Lower leg skin (tissue), 4 donors: ENCODE measurements at regions not wholly inside any gene's neighbourhood (a gene's known extent, or its start where the extent isn't known, plus 50 kb on each side); places are given as distances from the start of the nearest gene placed in this dataset.

ENCODE experiments used
- DNase-seq, 2 donors: peaks; one replicate each; pipeline ENCODE4 v3.0.0-alpha.2; 2019; ENCODE audit warnings: low spot score in 2 of 2
- H3K4me3 ChIP-seq: fragments of 200-600 bp; sonication (generic); 2 replicates; pipeline ENCODE4 v1.5.1; 2017; ENCODE audit warnings: mild to moderate bottlenecking, low read depth; ENCODE audit not compliant: poor library complexity, severe bottlenecking
- CTCF ChIP-seq, 3 donors: fragments of 450-650 bp; IDR thresholded peaks; one replicate each; pipeline ENCODE4 v1.5.1; 2016; ENCODE audit warnings: antibody characterized with exemption in 3 of 3, mild to moderate bottlenecking in 3 of 3, moderate library complexity in 2 of 3
- POLR2A ChIP-seq, 2 donors: fragments of 450-650 bp; IDR thresholded peaks; one replicate each; pipeline ENCODE4 v1.6.1; 2016 to 2017; ENCODE audit warnings: antibody characterized with exemption in 2 of 2, mild to moderate bottlenecking in 1 of 2, moderate library complexity in 1 of 2
- WGBS, 2 donors: methylation state at CpG; one replicate each; pipeline ENCODE4 v1.1.5; 2018; 5-methylcytosine and 5-hydroxymethylcytosine counted together
- intact Hi-C: fragments of 100-400 bp; cut with DNase I; formaldehyde crosslinking; loops from one replicate; pipeline ENCODE4 v1.15.0; 2023; ENCODE audit warnings: low total_unique reads

DNA sequence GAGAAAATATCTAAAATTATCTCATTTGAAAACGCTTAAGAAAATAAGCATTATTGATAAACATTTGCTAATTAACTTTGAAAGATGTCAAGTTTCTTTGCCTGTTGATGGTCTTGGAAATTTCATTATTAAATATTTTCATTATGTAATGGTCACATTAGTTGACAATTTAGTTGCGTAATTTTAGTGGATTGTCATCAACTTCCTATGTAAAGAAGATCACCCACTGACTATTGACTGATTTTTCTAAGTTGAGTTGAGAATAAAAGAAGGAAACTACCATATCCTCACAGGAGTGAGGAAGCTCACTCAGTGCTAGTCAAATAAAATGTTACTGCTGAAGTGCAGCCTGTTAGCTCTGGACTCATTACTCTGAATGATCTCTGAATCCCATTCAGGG, 79.9 kb upstream of the LY86 start:
- no peak for DNase-seq
- TF ChIP-seq CTCF (IDR thresholded peaks at IDR 0.05), result no peak
- no peak for TF ChIP-seq POLR2A (IDR thresholded peaks at IDR 0.05)
- intact Hi-C loops, result no loop called here
- 84 to 85% methylated on average over 2 of the region's 2 CpGs for WGBS, 2 donors
- no peak overlapping the region for H3K4me3 ChIP-seq

DNA sequence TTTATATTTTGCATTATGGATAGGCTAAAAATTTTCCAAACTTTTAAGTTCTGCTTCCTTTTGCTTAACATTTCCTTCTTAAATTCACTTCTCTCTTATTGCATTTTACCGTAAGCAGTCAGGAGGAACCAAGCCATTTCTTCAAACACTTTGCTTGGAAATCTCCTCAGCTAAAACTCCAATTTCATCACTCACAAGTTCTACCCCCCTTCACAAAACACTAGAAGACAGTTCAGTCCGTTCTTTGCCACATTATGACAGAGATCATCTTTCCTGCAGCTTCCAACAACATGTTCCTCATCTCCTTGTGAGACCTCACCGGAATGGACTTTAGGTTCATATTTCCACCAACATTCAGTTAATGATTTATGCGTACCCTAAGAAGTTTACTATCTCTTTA, 79.2 kb upstream of the LY86 start:
- 78 to 89% methylated on average over 4 of the region's 4 CpGs for WGBS, 2 donors
- intact Hi-C loops, result no loop called here

DNA sequence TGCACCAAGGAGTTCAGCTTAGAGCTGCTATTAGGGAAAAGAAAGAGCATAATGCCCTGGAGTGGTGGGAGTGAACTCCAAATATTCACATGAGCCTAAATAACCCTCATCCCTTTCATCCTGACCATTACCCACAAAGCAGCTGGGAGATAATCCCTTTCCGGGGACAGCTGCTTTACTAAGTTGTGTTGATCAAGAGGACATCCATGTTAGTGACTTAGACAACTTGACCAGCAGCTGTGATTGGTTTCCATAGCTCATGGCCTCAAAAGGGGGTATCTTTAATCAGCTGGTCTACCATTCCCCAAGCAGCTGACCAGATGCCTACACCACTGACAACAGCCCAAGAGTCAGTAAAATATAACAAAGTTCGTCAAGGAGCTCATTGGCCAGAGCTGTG, 75.8 kb upstream of the LY86 start:
- intact Hi-C loops, result no loop called here
- DNase-seq, result no peak
- no peak for TF ChIP-seq POLR2A (IDR thresholded peaks at IDR 0.05)
- TF ChIP-seq CTCF (IDR thresholded peaks at IDR 0.05), result no peak
- 95 to 98% methylated on average over 2 of the region's 2 CpGs for WGBS, 2 donors
- H3K4me3 ChIP-seq, result no peak overlapping the region

More for the DNA sequence above, 79.2 kb upstream of the LY86 start:
- no peak overlapping the region for H3K4me3 ChIP-seq
- no peak for TF ChIP-seq POLR2A (IDR thresholded peaks at IDR 0.05)
- TF ChIP-seq CTCF (IDR thresholded peaks at IDR 0.05), result no peak
- DNase-seq, result no peak

- 71 to 87% methylated on average over 15 of the region's 15 CpGs for WGBS, 2 donors
- DNase-seq, result no peak
- TF ChIP-seq POLR2A (IDR thresholded peaks at IDR 0.05), result no peak
- TF ChIP-seq CTCF (IDR thresholded peaks at IDR 0.05), result no peak
- no peak overlapping the region for H3K4me3 ChIP-seq
- intact Hi-C loops, result no loop called here
These were observed 72.6 kb upstream of the LY86 start for GRCh38 chr6:6515691-6516607.

GRCh38 chr6:6516666-6517458, 71.7 kb upstream of the LY86 start:
- WGBS, 2 donors, result 40 to 48% methylated on average over 11 of the region's 11 CpGs
- peak in 1 of 2 donors; percentile 47 for DNase-seq
- intact Hi-C loops, result no loop called here
- TF ChIP-seq POLR2A (IDR thresholded peaks at IDR 0.05) (no peak), CTCF (IDR thresholded peaks at IDR 0.05) (no peak)
- H3K4me3 ChIP-seq, result no peak overlapping the region
